ENCODE measurements at regions not wholly inside any gene's neighbourhood (a gene's known extent, or its start where the extent isn't known, plus 50 kb on each side); places are given as distances from the start of the nearest gene placed in this dataset.

- TF ChIP-seq, protein P1, sequence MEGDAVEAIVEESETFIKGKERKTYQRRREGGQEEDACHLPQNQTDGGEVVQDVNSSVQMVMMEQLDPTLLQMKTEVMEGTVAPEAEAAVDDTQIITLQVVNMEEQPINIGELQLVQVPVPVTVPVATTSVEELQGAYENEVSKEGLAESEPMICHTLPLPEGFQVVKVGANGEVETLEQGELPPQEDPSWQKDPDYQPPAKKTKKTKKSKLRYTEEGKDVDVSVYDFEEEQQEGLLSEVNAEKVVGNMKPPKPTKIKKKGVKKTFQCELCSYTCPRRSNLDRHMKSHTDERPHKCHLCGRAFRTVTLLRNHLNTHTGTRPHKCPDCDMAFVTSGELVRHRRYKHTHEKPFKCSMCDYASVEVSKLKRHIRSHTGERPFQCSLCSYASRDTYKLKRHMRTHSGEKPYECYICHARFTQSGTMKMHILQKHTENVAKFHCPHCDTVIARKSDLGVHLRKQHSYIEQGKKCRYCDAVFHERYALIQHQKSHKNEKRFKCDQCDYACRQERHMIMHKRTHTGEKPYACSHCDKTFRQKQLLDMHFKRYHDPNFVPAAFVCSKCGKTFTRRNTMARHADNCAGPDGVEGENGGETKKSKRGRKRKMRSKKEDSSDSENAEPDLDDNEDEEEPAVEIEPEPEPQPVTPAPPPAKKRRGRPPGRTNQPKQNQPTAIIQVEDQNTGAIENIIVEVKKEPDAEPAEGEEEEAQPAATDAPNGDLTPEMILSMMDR (IDR thresholded peaks at IDR 0.05 in 4 of 5, conservative IDR thresholded peaks at IDR 0.05 in 1 of 5) = no peak
- TF ChIP-seq POLR2A (IDR thresholded peaks at IDR 0.05) = no peak
Measured at GRCh38 chr1:219412772-219413171, 200.1 kb downstream of the ZC3H11B start.
